Heart right ventricle (tissue), 16 donors: ENCODE measurements at regions not wholly inside any gene's neighbourhood (a gene's known extent, or its start where the extent isn't known, plus 50 kb on each side); places are given as distances from the start of the nearest gene placed in this dataset.

Experiments
- ATAC-seq, 8 donors: fragments of 200-7000 bp; cut with Tn5 transposase; one replicate each; pipeline ENCODE4 v1.9.1; 2020; ENCODE audit warnings: mild to moderate bottlenecking in 8 of 8, moderate library complexity in 8 of 8, moderate number of reproducible peaks in 1 of 8
- DNase-seq, 2 donors: peaks; one replicate each; pipeline ENCODE4 v3.0.0-alpha.2; 2020
- H3K27ac ChIP-seq, 10 donors: fragments of 200-600 bp; sonication (generic) in 2 of 10; one replicate each; pipeline versions ENCODE4 v1.5.0 to v1.8.0; 2020 to 2022; ENCODE audit warnings: mild to moderate bottlenecking in 3 of 10
- H3K27me3 ChIP-seq, 7 donors: fragments of 200-600 bp; one replicate each; pipeline ENCODE4 v1.8.0; 2021 to 2022; ENCODE audit warnings: mild to moderate bottlenecking in 2 of 7
- H3K36me3 ChIP-seq, 9 donors: fragments of 200-600 bp; sonication (generic) in 1 of 9; one replicate each; pipeline versions ENCODE4 v1.5.0 to v1.8.0; 2020 to 2022; ENCODE audit warnings: mild to moderate bottlenecking in 2 of 9
- H3K4me1 ChIP-seq, 9 donors: fragments of 200-600 bp; sonication (generic) in 1 of 9; one replicate each; pipeline versions ENCODE4 v1.5.0 to v1.8.0; 2020 to 2022; ENCODE audit warnings: mild to moderate bottlenecking in 4 of 9
- H3K4me3 ChIP-seq, 10 donors: fragments of 200-600 bp; sonication (generic) in 2 of 10; one replicate each; pipeline versions ENCODE4 v1.5.0 to v1.8.0; 2020 to 2022; ENCODE audit warnings: mild to moderate bottlenecking in 7 of 10, moderate library complexity in 2 of 10
- H3K9me3 ChIP-seq, 11 donors: fragments of 200-600 bp in 10 of 11; sonication (generic) in 2 of 11; one replicate each; pipeline versions ENCODE4 v1.5.0 to v1.8.0; 2013 to 2022; ENCODE audit warnings: mild to moderate bottlenecking in 2 of 11, control low read depth in 1 of 11, moderate library complexity in 1 of 11
- WGBS, 2 donors: extraction: QIAGEN DNeasy Blood & Tissue Kit; methylation state at CpG; one replicate each; pipeline ENCODE4 v1.1.7; 2013; ENCODE audit warnings: inconsistent platforms in 1 of 2; 5-methylcytosine and 5-hydroxymethylcytosine counted together
- intact Hi-C, 10 donors: fragments of 100-400 bp; cut with DNase I; formaldehyde crosslinking; loops; one replicate each; pipeline versions ENCODE4 v1.11.1 to v1.14.2; 2022
- TF ChIP-seq, protein P1 (sequence below), 9 donors: fragments of 200-600 bp; sonication (generic) in 2 of 9; IDR thresholded peaks; one replicate each; pipeline versions ENCODE4 v1.5.0 to v1.8.0; 2021 to 2022; ENCODE audit warnings: antibody characterized with exemption in 9 of 9, mild to moderate bottlenecking in 5 of 9, moderate library complexity in 1 of 9
- donor health status: Arrhythmogenic right ventricular cardiomyopathy.
- donor health status: ischemic (EF 13 %, LVEDD 7.1; RV severe dilation, severe dysfunction).
- donor health status: healthy with polysubstance abuse.
- donor health status: DM: no; HTN: yes; CAD: no.
- donor health status: DM: no; HTN: no; CAD: no.
- donor health status: ischemic (EF 25% LVEDD 6.9; RV normal size, moderate dysfunction).
- donor health status: ischemic (EF 25% LVEDD 5.7; RV mildly dilated, moderate dysfunction).
- donor health status: healthy.
- donor health status: DM: yes; HTN: yes; CAD: no.
- donor health status: Ischemic cardiomyopathy.
- donor health status: ischemic (EF 35%, LVEDD 5.7; RV mildly dilated, moderate dysfunction).
- donor health status: nonischemic (EF 11% LVEDD 7.7; RV severe dilation, severe dysfunction).
- donor health status: DM: yes; HTN: yes; CAD: no.
- donor health status: PGD.
- donor health status: ischemic (EF 29% LVEDD 5.4; RV normal size, mild dysfunction).
- donor health status: nonischemic (EF 23%, LVEDD 6.1; RV moderate dilation, normal function).

DNA sequence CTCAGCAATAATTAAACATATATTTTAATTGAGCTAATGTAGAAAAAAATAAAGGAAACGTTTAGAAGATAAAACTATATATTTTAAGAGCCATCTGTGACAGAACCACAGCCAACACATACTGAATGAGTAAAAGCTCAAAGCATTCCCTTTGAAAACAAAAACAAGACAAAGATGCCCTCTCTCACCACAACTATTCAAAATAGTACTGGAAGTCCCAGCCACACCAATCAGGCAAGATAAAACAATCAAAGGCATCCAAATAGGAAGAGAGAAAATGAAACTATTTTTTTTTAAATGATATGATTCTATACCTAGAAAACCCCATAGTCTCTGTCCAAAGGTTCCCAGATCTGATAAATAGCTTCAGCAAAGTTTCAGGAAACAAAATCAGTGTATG, 262.0 kb downstream of the HTR1A start:
- intact Hi-C loops = no loop called here
- H3K4me3 ChIP-seq = no peak overlapping the region
- TF ChIP-seq, protein P1, sequence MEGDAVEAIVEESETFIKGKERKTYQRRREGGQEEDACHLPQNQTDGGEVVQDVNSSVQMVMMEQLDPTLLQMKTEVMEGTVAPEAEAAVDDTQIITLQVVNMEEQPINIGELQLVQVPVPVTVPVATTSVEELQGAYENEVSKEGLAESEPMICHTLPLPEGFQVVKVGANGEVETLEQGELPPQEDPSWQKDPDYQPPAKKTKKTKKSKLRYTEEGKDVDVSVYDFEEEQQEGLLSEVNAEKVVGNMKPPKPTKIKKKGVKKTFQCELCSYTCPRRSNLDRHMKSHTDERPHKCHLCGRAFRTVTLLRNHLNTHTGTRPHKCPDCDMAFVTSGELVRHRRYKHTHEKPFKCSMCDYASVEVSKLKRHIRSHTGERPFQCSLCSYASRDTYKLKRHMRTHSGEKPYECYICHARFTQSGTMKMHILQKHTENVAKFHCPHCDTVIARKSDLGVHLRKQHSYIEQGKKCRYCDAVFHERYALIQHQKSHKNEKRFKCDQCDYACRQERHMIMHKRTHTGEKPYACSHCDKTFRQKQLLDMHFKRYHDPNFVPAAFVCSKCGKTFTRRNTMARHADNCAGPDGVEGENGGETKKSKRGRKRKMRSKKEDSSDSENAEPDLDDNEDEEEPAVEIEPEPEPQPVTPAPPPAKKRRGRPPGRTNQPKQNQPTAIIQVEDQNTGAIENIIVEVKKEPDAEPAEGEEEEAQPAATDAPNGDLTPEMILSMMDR (IDR thresholded peaks at IDR 0.05) = no peak
- DNase-seq = no peak
- H3K27ac ChIP-seq = no peak overlapping the region
- no peaks in the 10 kb centered on the region for H3K27me3 ChIP-seq
- H3K4me1 ChIP-seq = no peaks in the 10 kb centered on the region
- H3K9me3 ChIP-seq = peaks cover 0 to 15% (median 0%) of the 10 kb centered on the region in 11 donors
- ATAC-seq = no peak
- H3K36me3 ChIP-seq = no peaks in the 10 kb centered on the region
- 28 to 40% methylated on average over 1 of the region's 1 CpG for whole genome bisulfite sequencing, 2 donors

DNA sequence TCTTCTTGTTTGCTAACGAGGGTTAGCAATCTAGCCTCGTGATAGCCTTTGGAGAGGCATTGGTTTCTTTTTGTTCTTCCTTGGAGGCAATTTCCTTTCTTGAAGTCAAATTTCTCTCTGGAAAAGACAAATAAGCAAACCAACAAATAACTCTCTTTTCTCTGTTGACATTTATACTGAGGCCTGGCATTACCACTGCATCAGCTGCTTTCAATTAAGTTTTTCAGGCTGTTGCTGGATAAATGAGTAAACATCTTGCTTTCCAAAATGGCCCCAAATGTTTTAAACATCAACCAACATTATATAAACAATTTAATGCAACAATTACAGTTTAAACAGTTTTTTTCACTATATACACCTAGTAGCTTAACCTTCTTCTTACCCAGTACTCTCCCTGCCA, 264.4 kb downstream of the HTR1A start:
- WGBS, 2 donors = 86 to 87% methylated on average over 2 of the region's 2 CpGs
- intact Hi-C loops = no loop called here
- ATAC-seq = no peak

DNA sequence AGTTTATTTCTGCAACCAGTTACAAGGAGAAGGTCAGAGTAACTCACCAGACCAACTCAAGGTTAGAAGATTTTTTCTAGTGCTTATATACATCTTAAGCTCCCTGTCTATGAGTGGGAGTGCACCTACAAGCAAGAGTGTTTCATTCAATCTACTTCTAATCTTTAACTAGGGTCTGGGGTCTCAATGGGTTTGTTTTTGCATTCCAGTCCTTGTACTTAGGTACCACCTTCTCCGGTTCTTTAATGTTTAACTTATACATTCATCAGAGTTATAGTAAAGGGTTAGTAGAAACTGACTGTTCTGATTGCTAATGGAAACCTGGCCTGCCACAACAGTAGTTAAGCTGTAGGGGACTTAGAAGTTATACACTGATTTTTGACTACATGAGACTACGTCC, 271.7 kb downstream of the HTR1A start:
- no peak for ATAC-seq
- WGBS, 2 donors = 86 to 87% methylated on average over 2 of the region's 2 CpGs
- no peak for DNase-seq
- H3K36me3 ChIP-seq = no peaks in the 10 kb centered on the region
- H3K9me3 ChIP-seq = no peaks in the 10 kb centered on the region
- no peaks in the 10 kb centered on the region for H3K4me1 ChIP-seq
- TF ChIP-seq, protein P1 (IDR thresholded peaks at IDR 0.05) = no peak
- H3K4me3 ChIP-seq = no peak overlapping the region
- intact Hi-C loops = no loop called here
- H3K27me3 ChIP-seq = peaks cover 0 to 5% (median 0%) of the 10 kb centered on the region in 7 donors
- no peak overlapping the region for H3K27ac ChIP-seq

More for the DNA sequence above, 264.4 kb downstream of the HTR1A start:
- Histone ChIP-seq H3K27me3 (no peaks in the 10 kb centered on the region), H3K9me3 (peaks cover 0 to 9% (median 0%) of the 10 kb centered on the region in 11 donors), H3K27ac (no peak overlapping the region), H3K36me3 (no peaks in the 10 kb centered on the region), H3K4me3 (no peak overlapping the region), H3K4me1 (no peaks in the 10 kb centered on the region)
- TF ChIP-seq, protein P1 (IDR thresholded peaks at IDR 0.05) = no peak
- DNase-seq = no peak

DNA sequence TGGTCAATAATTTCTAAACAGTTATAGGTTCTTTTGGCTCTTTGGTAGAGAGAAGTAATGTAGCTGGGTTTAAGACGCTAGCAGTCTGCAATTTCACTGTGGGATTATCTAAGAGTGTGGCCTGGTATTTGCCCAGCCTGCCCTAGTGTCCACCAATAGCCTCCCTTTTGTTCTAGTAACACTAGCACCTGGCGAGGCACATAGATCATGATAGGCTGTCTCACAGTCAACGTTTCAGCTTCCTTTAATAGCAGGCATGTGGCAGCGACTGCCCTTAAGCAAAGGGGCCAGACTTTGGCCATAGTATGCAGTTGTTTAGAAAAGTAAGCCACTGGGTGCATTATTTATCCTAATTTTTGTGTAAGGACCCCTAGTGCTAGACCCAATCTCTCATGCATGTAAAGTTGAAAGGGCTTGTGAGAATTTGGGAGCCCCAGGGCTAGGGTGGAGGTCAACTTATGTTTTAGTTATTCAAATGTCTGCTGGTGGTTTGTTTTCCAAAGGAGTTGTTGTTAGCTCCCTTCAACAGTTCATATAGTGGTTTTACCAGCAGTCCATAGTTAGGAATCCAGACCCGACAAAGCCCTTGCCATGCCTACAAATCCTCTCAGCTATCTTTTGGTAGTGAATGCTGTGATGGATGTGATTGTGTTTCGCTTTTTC, 274.3 kb downstream of the HTR1A start:
- DNase-seq = no peak
- H3K4me3 ChIP-seq = no peak overlapping the region
- intact Hi-C loops = no loop called here
- no peaks in the 10 kb centered on the region for H3K36me3 ChIP-seq
- no peak for ATAC-seq
- WGBS, 2 donors = 75 to 80% methylated on average over 6 of the region's 6 CpGs
- peaks cover 0 to 5% (median 0%) of the 10 kb centered on the region in 7 donors for H3K27me3 ChIP-seq
- H3K4me1 ChIP-seq = no peaks in the 10 kb centered on the region
- H3K27ac ChIP-seq = no peak overlapping the region
- TF ChIP-seq, protein P1 (IDR thresholded peaks at IDR 0.05) = no peak
- peaks cover 0 to 2% (median 0%) of the 10 kb centered on the region in 11 donors for H3K9me3 ChIP-seq
